ENCODE measurements at regions not wholly inside any gene's neighbourhood (a gene's known extent, or its start where the extent isn't known, plus 50 kb on each side); places are given as distances from the start of the nearest gene placed in this dataset.

GRCh38 chr1:30216602-30217001, 506.8 kb downstream of the MATN1 start:
- TF ChIP-seq CTCF (IDR thresholded peaks at IDR 0.05; ENCODE audit: low read depth, low read length, poor library complexity, severe bottlenecking) (no peak), EZH2phosphoT487 (IDR thresholded peaks at IDR 0.05; ENCODE audit: borderline replicate concordance, low read length) (no peak)
